GM19463 (cell line): ENCODE measurements at regions not wholly inside any gene's neighbourhood (a gene's known extent, or its start where the extent isn't known, plus 50 kb on each side); places are given as distances from the start of the nearest gene placed in this dataset.

ENCODE experiments used
- ATAC-seq: cut with Tn5 transposase; IDR thresholded peaks from one replicate; pipeline ENCODE4 v1.9.1; 2021; ENCODE audit warnings: mild to moderate bottlenecking, moderate library complexity; ENCODE audit not compliant: unreplicated experiment

GRCh38 chr10:78494179-78494578 is 460.5 kb downstream of the RPS24 start:
- no peak for ATAC-seq

- no peak for ATAC-seq
These were observed 468.7 kb downstream of the RPS24 start for GRCh38 chr10:78502210-78502936.

GRCh38 chr10:78504181-78504580 is 470.5 kb downstream of the RPS24 start:
- ATAC-seq, result no peak

GRCh38 chr10:78505657-78506056 is 472.0 kb downstream of the RPS24 start:
- no peak for ATAC-seq

GRCh38 chr10:78506614-78507013 is 473.0 kb downstream of the RPS24 start:
- ATAC-seq, result no peak

GRCh38 chr10:78507510-78508160 is 474.0 kb downstream of the RPS24 start:
- no peak for ATAC-seq

GRCh38 chr10:78508955-78509748 is 475.5 kb downstream of the RPS24 start:
- no peak for ATAC-seq

- ATAC-seq, result no peak
These were observed 477.1 kb downstream of the RPS24 start for GRCh38 chr10:78510566-78511323.

- ATAC-seq, result no peak
These were observed 477.9 kb downstream of the RPS24 start for GRCh38 chr10:78511324-78512204.

- no peak for ATAC-seq
These were observed 478.5 kb downstream of the RPS24 start for GRCh38 chr10:78512205-78512550.

- ATAC-seq, result no peak
These were observed 479.7 kb downstream of the RPS24 start for GRCh38 chr10:78513330-78513729.

GRCh38 chr10:78513986-78514385 is 480.3 kb downstream of the RPS24 start:
- ATAC-seq, result no peak

- ATAC-seq, result no peak
These were observed 480.8 kb downstream of the RPS24 start for GRCh38 chr10:78514459-78514858.

GRCh38 chr10:78515038-78515872 is 481.6 kb downstream of the RPS24 start:
- ATAC-seq, result no peak

- ATAC-seq, result no peak
These were observed 482.1 kb downstream of the RPS24 start for GRCh38 chr10:78515873-78516153.

- no peak for ATAC-seq
These were observed 482.6 kb downstream of the RPS24 start for GRCh38 chr10:78516236-78516635.

GRCh38 chr10:78516756-78517155 is 483.1 kb downstream of the RPS24 start:
- ATAC-seq, result no peak

GRCh38 chr10:78518224-78518623 is 484.6 kb downstream of the RPS24 start:
- no peak for ATAC-seq

- no peak for ATAC-seq
These were observed 487.2 kb downstream of the RPS24 start for GRCh38 chr10:78520737-78521430.
